A549 (cell line): ENCODE measurements at regions not wholly inside any gene's neighbourhood (a gene's known extent, or its start where the extent isn't known, plus 50 kb on each side); places are given as distances from the start of the nearest gene placed in this dataset.

ENCODE experiments used
- ATOH8 ChIP-seq: fragments of 250-450 bp; sonication (Bioruptor Pico); IDR thresholded peaks from 2 replicates; pipeline ENCODE4 v1.5.0; 2020; ENCODE audit warnings: low read depth, mild to moderate bottlenecking, moderate library complexity
- ELK1 ChIP-seq: fragments of 150-350 bp; IDR thresholded peaks from 2 replicates; pipeline ENCODE4 v1.6.1; 2014; ENCODE audit warnings: low read depth, mild to moderate bottlenecking, low read length
- GATA3 ChIP-seq: IDR thresholded peaks from 2 replicates; pipeline ENCODE4 v1.6.1; 2012; ENCODE audit warnings: borderline replicate concordance
- POLR2A ChIP-seq: IDR thresholded peaks from 2 replicates; pipeline ENCODE4 v1.6.1; 2012; ENCODE audit warnings: mild to moderate bottlenecking, low read length
- POLR2AphosphoS2 ChIP-seq: conservative IDR thresholded peaks from 2 replicates; pipeline ENCODE4 v1.6.1; 2012; ENCODE audit warnings: low read length, improper control_type of control experiment, inconsistent platforms
- RFX5 ChIP-seq: fragments of 450-650 bp; IDR thresholded peaks from 2 replicates; pipeline ENCODE4 v1.7.1; 2014; ENCODE audit warnings: antibody characterized with exemption, mild to moderate bottlenecking, moderate library complexity
- TF ChIP-seq, protein P1 (sequence below): fragments of >200 bp; sonication (Bioruptor Twin); formaldehyde crosslinking; IDR thresholded peaks from 3 replicates; pipeline ENCODE4 v1.5.1; 2016

DNA sequence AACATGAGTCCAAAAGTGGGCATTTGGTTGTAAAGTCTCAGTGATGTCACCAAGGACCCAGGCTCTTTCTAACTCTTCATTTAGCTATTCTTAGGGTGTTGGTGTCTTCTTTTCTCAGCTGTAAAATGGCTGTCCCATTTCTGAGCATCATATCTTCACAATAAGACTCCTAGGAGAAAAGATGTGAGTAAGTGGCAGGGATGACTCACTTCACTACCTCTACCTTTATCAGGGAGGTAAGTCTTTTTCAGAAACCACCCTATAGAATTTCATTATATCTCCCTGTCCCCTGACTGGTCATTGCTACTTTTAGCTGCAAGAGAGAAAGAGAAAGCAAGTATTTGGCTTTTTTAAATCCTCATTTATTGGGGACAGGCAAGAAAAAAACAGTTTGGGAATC, 300.2 kb upstream of the RBMS3 start:
- TF ChIP-seq, protein P1, sequence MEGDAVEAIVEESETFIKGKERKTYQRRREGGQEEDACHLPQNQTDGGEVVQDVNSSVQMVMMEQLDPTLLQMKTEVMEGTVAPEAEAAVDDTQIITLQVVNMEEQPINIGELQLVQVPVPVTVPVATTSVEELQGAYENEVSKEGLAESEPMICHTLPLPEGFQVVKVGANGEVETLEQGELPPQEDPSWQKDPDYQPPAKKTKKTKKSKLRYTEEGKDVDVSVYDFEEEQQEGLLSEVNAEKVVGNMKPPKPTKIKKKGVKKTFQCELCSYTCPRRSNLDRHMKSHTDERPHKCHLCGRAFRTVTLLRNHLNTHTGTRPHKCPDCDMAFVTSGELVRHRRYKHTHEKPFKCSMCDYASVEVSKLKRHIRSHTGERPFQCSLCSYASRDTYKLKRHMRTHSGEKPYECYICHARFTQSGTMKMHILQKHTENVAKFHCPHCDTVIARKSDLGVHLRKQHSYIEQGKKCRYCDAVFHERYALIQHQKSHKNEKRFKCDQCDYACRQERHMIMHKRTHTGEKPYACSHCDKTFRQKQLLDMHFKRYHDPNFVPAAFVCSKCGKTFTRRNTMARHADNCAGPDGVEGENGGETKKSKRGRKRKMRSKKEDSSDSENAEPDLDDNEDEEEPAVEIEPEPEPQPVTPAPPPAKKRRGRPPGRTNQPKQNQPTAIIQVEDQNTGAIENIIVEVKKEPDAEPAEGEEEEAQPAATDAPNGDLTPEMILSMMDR = no peak
- no peak for TF ChIP-seq POLR2A
- no peak for TF ChIP-seq POLR2AphosphoS2
- TF ChIP-seq RFX5 = no peak
- no peak for TF ChIP-seq GATA3
- TF ChIP-seq ELK1 = no peak
- TF ChIP-seq ATOH8 (CRISPR knock-in tag) = no peak
